Stimulated activated CD4-positive, alpha-beta T cell treated with anti-CD3 and anti-CD28 coated beads, Interleukin-1b, Interleukin-23, amount 100 ng/mL, for 24 hours (primary cell): ENCODE measurements at regions not wholly inside any gene's neighbourhood (a gene's known extent, or its start where the extent isn't known, plus 50 kb on each side); places are given as distances from the start of the nearest gene placed in this dataset.
"Not testable (repeated sequence)": the region's sequence is repeated elsewhere in the genome, so short reads cannot be mapped to it uniquely, and the experiment has no call there.

ENCODE experiments used
- DNase-seq, 4 experiments: peaks; one replicate each; pipeline ENCODE4 v3.0.0-alpha.2; 2020; ENCODE audit warnings: low read depth in 4 of 4, low spot score in 1 of 4

DNA sequence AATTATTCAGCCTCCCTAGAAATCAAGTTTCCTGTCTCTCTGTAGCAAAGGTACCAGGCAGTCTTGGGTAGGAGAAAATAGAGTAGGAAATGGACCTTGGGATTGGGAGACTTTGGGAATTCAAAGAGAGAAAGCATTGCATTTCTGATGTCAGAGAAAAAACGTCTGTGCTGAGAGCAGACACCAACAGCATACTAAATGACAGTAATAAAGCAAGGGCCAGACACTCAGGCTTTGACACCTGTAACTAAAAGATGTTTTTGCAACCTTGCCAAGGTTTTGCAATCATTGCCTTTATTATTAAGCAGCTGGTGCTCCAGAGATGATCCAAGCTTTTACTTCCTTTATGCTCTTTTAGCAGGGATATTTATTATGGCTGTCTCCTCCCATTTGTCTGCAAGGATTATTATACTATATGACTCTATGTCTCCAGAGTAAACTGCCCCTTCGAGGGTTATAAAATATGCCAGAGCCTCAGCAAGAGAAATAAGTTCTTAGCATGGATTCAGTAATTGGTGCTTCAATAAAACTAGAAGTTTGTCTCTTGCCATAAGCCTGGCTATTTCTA lies 85.2 kb upstream of the GRAMD1B start:
- no peak for DNase-seq

DNA sequence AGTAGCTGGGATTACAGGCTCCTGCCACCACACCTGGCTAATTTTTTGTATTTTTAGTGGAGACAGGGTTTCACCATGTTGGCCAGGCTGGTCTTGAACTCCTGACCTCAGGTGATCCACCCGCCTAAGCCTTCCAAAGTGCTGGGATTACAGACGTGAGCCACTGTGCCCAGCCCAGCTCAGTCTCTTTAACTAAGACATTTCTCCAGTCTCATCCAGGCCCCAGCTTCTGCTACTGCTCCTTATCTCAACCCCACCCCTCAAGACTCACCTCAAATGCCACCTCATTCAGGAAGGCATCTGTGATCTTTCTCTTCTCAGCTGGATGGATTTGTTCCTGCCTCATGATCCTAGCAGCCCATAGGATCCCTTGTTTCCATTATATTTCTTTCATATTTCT lies 85.9 kb upstream of the GRAMD1B start:
- not testable (repeated sequence) for DNase-seq

DNA sequence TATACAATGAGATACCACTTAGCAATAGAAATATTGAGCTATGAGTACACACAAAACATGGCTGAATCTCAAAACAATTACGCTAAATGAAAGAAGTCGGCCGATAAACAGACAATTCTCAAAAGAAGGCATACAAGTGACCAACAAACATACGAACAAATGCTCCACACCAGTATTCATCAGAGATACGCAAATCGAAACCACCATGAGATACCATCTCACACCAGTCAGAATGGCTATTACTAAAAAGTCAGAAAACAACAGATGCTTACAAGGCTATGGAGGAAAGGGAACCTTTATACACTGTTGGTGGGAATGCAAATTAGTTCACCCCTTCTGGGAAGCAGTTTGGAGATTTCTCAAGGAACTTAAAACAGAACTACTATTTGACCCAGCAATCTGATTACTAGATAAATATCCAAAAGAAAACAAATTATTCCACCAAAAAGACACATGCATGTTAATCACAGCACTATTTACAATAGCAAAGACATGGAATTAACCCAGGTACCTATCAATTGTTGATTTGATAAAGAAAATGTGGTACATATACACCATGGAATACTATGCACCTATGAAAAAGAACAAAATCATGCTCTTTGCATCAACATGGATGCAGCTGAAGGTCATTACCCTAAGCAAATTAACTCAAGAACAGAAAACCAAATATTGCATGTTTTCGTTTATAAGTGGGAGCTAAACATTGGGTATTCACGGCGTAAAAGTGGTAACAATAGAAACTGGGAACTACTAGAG lies 90.9 kb upstream of the GRAMD1B start:
- DNase-seq = no peak

DNA sequence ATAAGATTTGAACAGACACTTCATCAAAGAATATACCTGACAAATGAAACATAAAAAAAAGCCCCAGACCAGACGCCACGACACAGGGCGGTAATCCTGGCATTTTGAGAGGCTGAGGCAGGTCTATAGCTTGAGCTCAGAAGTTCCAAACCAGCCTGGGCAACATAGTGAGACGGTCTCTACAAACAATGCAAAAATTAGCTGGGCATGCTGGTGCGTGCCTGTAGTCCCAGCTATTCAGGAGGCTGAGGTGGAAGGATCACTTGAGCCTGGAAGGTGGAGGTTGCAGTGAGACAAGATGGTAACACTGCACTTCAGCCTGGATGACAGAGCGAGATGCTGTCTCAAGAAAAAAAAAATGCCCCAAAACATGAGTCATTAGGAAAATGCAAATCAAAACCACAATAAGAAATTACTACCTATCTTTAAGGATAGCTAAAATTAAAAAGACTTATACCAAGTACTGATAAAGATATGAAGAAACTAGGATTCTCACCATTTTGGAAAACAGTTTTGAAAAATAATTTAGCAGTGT lies 91.7 kb upstream of the GRAMD1B start:
- DNase-seq = no peak

DNA sequence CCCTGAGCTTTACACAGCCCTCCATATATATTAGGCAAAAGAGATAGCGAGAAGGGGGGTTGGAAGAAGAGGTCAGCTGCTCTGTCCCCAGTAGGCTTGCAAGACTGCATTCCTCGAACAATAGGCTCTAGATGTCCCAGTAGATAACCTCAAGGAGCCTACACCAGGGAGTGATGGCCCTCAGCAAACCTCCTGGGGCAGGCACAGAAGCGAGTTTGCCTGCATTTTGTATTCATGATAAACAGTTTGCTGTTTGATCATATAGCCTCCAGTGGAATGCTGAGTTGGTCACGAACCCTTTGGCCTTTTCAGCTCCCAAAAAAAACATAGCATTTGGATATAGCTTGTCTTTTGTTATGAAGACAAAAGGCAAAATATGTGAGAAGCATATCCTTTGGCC lies 95.1 kb upstream of the GRAMD1B start:
- no peak for DNase-seq

DNA sequence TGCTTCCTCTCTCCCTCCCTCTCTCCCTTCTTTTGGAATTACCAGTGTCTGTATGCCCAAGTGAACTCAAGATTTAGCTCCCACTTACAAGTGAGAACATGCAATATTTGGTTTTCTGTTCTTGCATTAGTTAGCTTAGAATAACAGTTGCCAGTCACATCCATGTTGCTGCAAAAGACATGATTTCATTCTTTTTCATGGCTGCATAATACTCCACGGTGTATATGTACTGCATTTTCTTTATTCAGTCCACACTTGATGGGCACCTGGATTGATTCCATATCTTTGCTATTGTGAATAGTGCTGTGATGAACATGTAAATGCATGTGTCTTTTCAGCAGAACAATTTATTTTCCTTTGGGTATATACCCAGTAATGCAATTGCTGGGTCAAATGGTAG lies 97.5 kb upstream of the GRAMD1B start:
- DNase-seq = not testable (repeated sequence)

DNA sequence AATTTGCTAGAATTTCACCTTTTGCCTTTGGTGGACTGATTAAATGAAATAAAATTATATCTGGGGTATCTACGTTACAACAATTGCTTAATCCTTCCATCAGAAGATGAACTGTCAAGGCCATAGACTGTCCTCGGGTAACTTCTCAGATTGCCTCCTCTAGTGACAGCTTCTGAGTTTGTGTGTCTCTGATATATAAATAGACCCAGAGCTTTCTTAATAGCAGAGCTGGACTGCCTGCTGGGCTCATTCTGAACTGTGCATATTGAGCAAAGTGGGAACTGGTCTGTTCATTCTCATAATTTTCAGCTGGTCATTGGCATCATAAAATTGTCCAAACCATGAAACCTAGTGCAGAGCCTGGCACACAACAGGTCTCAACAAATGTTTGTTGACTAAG lies 99.1 kb upstream of the GRAMD1B start:
- DNase-seq = no peak

DNA sequence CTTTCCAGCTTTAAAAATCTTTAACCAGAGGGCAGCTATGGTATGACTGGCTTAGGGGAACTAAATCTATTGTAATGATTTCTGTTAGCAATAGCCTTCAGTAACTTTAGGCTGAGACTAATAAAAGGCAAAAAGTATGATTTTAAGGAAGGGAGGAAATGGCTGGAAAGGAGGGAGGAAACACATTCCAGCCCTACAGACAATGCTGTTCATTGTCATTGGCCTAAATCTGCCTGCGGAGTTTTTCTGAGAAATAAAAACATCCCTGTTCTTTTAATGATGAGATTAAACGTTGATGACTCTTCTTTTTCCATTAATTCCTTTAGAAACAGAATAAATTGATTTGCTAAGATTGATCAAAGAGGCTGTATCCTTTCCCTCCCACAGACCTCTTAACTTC lies 99.6 kb upstream of the GRAMD1B start:
- DNase-seq = no peak

DNA sequence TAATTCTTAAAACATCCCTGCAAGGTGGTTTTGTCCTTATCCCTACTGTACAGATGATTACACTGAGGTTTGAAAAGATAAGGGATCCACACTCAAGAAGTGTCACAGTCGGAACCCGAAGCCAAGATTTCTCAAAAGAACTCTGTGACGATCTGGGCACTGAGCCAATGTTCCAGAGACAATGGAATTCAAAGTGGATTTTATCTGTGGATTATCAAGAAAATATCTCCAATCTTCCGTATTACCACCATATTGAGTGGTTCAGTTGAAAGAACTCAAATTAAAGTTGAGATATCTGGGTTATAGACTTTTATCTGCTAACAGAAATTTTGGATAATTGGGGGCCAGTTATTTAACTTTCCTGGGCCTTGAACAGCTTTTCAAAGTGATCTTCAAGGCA lies 100.0 kb upstream of the GRAMD1B start:
- no peak for DNase-seq

DNA sequence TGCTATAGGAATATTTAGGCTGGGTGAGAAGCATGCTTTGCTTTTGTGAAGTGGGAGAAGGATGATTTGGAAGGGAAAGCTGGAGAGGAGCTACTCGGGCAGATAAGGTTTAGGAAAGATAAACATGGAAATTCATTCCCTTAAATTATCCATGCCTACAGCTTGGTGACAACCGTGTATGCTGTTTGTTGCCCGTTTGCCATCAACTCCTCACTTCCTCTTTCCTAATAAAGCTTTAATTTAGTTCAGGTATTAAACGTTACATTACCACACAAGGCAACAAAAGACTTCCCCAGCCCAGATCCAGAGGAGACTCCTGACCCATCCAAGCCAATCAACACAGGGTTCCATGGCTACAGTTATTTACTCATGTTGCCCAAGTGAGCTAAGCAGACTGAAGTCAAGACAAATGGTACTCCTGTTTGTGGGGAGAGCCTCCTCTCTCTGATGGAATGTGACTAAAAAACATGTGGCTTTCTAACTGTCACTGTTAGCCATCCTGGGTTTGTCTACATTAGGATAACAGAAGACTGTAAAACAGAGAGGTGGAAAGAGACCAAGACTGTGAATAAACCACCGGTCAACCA lies 101.7 kb upstream of the GRAMD1B start:
- no peak for DNase-seq

DNA sequence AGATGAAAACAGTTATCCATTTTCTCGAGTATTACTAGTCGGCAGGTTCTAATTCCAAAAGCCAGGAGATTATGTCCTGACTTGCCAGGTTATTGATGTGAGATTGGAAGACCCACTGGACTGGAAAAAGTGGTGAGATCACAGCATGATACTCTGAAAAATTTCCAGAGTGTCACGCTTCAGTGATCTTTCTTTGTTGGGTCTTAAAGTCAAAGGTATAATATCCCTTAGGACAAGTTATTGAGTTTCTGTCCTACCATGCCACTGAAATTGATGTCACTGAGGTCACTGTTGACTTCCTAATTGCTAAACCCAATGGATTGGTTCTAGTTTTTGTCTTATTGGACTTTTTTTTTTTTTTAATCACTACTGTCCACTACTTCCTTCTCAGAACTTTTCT lies 104.5 kb upstream of the GRAMD1B start:
- no peak for DNase-seq

DNA sequence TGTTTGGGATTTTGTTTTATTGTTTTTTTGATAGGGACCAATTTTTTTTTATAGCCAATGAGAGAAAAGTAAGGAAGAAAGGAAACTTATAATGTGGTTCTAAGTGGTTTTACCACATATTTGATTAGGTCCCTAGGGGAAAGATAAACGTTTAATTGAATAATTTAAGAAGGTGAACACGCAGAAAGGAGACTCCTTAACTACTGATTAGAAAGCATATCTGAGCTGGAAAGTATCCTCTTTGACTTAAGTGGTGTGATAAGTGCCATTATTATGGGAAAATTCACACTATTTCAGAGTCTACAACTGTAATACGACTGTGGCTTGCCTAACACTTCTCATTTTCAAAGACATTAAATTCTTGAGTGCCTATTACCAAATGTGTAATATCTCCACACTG lies 106.5 kb upstream of the GRAMD1B start:
- DNase-seq = no peak

DNA sequence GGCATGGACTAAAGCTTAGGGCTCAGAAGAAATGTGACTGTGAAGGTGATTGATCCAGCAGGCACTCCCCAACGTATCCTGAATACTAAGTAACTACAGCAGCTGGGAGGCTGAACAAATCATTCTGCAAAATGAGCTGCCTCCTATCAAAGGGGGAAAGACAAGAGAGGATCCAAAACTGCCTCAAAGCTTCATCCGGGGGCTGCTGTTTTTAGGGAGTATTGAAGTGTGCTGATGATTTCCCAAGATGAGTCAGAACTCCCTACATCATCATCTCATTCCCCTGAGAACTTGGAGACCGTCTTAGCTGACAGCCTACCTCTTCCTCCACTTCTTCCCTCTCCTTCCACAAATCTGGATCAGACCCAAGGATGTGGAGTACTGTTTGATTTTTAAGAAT lies 108.4 kb upstream of the GRAMD1B start:
- DNase-seq = no peak

DNA sequence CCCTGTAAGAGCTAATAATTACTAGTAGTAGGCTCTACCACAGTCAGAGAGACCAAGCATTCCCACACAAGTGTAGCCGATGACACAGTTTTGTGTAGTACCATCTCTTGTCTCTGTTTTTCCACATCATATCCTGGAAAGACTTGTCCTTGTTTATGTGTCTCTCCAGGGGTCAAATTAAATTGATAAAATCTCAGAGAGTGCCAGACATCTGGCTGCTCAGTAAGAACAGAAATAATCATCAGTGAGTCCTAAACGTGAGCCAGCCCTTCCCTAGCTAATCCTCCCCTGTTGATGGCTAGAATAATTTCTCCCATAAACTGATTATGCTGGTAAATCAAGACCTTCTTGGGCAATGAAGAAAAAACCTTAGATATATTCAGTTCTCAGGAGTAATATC lies 111.4 kb upstream of the GRAMD1B start:
- DNase-seq = no peak

DNA sequence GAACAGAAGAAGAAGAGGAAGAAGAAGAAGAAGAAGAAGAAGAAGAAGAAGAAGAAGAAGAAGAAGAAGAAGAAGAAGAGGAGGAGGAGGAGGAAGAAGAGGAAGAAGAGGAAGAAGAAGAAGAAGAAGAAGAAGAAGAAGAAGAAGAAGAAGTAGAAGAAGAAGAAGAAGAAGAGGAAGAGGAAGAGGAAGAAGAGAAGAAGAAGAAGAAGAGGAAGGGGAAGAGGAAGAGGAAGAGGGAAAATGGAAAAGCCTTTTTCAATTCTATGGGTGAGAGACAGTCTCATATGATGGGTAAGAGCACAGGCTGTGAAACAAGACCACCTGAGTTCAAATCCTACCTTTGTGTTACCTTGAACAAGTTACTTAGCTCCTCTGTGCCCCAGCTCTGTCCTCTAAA lies 111.9 kb upstream of the GRAMD1B start:
- not testable (repeated sequence) for DNase-seq

DNA sequence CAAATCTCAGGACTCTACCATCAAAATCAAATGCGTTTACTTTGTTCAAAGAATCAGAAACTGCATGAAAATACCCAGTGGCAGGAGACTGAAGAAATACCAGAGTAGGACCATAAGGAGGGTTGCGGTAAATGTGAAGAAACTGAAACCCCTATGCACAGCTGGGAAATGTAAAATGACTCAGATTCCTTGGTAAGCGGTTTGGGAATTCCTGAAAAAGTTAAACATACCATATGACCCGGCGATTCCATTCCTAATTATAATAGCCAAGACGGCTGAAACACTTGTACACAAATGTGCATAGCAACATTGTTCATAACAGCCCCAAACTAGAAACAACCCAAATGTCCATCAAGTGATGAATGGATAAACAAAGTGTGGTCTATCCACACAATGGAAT lies 114.1 kb upstream of the GRAMD1B start:
- no peak for DNase-seq

DNA sequence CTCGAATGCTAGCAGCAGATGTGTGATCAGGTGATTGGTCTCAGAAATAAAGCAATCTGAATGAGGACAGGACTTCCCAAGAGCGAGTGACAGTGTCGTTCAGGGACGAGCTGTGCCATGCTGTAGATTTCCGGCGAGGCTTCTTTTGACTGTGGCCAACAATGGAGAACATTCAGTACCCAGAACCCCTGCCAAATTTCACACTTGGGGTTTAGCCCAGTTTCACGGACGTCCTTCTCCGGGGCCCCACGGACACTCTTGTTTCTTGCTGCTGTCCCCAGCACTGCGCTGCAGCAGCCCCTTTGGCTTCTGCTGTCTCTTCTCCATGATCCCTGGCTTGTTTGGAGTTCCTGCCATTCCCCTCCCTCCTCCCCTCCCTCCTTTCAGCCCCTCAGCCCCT lies 115.1 kb upstream of the GRAMD1B start:
- DNase-seq = no peak

DNA sequence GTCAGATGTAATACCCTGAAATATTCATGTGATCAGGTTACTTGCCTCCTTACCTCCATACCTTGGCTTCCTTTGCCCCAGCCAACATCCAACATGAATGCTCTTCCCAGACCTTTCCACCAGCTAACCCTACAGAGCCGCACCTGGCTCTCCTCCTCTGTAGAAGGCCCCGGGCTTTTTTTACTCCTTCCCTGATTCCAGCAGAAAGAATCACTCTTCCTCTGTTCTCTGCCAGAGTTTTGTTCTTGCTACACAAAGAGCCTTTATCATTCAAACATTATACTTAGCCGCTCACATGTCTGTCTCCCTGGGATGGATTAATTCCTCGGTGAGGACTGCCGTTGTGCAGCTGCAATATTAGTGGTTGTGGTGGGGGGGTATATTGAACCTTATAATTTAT lies 116.8 kb upstream of the GRAMD1B start:
- no peak for DNase-seq

DNA sequence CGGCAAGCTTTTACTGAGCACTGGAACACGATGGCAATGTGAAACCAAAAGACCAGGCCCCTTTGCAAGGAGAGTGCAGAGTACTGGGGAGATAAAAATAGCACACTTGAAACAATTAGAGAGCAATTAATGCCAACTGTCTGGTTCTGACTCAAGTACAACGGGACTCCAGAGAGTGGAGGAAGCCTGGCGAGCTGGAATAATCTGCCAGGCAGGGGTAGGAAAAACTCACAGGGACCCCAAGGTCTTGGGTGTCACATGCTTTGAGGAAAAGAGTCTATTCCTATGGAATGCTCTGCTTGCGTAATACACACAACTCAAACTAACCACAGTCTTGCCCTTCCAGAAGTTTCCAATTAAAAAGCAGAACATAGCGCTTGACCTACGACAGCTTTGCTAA lies 113.0 kb upstream of the CLMP start:
- no peak for DNase-seq

DNA sequence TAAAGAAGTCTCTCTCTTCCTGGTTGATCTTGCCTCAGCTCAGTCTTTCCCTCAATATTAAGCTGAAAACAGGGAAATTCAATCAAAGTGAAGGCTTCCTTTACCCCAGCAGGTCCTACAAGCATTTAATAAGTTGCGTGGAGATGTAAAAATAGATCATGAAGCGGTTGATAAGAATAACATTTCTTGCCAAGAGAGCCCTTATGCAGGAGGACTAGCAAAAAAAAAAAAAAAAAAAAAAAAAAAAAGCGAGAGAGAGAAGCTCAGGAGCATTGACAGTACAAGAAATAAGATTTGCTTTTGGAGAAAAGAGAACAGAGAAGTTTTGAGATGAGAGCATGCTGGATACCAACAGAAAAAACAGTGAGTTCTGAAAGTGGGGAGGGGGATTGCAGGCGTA lies 112.2 kb upstream of the CLMP start:
- no peak for DNase-seq

DNA sequence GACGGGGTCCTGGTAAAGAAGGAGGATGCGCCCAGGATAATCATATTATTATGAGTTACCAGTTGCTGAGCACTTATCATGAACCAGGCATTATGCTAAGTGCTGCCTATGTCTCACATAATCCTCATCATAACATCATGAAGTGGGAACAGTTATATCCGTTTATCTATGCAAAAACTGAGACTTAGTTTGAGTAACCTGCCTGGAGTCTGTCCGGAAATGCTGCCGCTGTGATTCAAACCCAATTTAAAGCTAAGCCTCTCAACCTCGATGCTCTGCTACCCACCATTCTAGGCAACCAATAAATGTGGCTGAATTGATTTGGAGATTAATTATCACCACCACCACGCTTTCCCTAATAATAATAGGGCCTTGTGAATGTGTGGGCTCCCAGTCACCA lies 111.5 kb upstream of the CLMP start:
- DNase-seq = no peak

DNA sequence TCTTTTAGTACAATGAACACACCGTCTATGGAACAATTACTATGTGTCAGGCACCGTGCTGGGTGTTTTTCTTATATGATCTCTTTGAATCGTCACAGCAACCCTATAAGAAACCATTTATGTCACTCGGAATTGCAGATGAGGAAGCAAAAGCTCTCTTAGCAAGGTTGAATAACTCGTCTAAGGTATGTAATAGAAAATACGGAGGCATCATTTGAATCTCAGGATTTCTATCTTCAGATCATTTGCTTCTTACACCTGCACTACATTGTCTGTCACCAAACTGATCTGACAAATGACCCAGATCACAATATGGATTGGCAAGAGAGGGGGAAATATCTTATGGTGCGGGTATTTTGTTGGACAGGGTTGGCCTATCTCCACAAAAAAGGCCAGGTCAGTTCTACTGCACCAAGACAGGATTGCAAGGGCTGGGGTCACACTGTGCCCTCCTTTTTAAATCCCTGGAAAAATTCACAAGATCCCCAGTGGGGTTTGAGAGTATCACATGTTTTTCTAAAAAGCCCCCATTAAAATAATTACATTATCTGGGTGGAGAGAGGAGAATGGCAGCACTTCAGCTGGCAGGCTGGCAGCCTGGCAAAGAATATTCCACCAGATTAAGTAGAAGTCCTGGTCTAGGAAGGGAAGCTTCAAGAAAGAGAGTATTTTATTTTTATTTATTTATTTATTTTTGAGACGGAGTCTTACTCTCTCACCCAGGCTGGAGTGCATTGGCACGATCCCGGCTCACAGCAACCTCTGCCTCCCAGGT lies 110.7 kb upstream of the CLMP start:
- DNase-seq = no peak
